ENCODE measurements at regions not wholly inside any gene's neighbourhood (a gene's known extent, or its start where the extent isn't known, plus 50 kb on each side); places are given as distances from the start of the nearest gene placed in this dataset.

DNA sequence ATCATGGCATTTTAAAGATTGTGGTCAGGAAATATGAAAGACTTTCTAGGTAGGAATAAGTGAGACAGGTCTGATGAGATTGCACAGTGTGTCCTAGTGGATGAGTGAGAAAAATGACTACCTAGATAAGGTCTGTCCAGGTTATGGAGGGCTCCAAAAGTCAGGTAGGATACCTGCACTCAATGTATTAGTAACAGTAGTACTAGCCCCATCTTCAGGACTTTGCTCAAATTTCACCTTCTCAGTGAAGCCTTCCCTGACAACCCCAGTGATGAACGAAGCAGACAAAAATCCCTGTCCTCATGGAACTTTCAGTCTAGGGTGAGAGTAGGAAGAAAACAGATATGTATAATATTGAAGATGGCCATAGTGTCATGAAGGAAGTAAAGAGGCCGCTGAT, 85.7 kb downstream of the ZIC3 start:
- Histone ChIP-seq H3K27ac (ENCODE audit: extremely low read length, insufficient read depth, low read length) (no peak overlapping the region), H3K9me3 (ENCODE audit: low read length) (no peaks in the 10 kb centered on the region), H3K9ac (ENCODE audit: insufficient read depth, low read depth, low read length) (no peak overlapping the region), H2AFZ (ENCODE audit: low read length) (no peak overlapping the region), H3K36me3 (replicated peaks in 1 of 2; ENCODE audit: control insufficient read depth in 1 of 2, insufficient read depth in 2 of 2, low read length in 2 of 2) (no peaks in the 10 kb centered on the region), H3K4me2 (ENCODE audit: low read depth, low read length) (no peak overlapping the region), H3K27me3 (ENCODE audit: control insufficient read depth in 1 of 2, insufficient read depth in 2 of 2, low read length in 2 of 2) (no peaks in the 10 kb centered on the region), H3K79me2 (ENCODE audit: insufficient read depth, low read length) (no peaks in the 10 kb centered on the region), H4K20me1 (ENCODE audit: insufficient read depth, low read length) (no peaks in the 10 kb centered on the region), H3K4me3 (replicated peaks in 1 of 3; ENCODE audit: insufficient read depth in 1 of 3, low read depth in 2 of 3, low read length in 3 of 3) (no peak overlapping the region), H3K4me1 (ENCODE audit: insufficient read depth, low read length) (no peaks in the 10 kb centered on the region)
- no TSS peak for BruUV-seq (replicated peaks)
- DNase-seq (ENCODE audit: low spot score) (no peak), ATAC-seq (no peak), FAIRE-seq (no peak)
- 11% methylated on average over 2 of the region's 2 CpGs for WGBS (ENCODE audit: low lambda C conversion rate)
- TF ChIP-seq ARHGAP35 (CRISPR knock-in tag; IDR thresholded peaks at IDR 0.05; ENCODE audit: borderline replicate concordance) (no peak), CBFB (CRISPR knock-in tag; IDR thresholded peaks at IDR 0.05) (no peak), KLF9 (CRISPR knock-in tag; IDR thresholded peaks at IDR 0.05; ENCODE audit: low read depth) (no peak)
- in situ Hi-C loops (cut with HindIII; ENCODE audit: extremely low pct_ligation_motif_present, low pct_unique_long_range_greater_than_20kb): no loop called here
- ChIA-PET POLR2A (no interaction called here), CTCF (ENCODE audit: low intra/inter-chr PET ratio, low total read pairs) (no interaction called here)
- intact Hi-C loops (cut with micrococcal nuclease; ENCODE audit: unreplicated experiment): no loop called here

DNA sequence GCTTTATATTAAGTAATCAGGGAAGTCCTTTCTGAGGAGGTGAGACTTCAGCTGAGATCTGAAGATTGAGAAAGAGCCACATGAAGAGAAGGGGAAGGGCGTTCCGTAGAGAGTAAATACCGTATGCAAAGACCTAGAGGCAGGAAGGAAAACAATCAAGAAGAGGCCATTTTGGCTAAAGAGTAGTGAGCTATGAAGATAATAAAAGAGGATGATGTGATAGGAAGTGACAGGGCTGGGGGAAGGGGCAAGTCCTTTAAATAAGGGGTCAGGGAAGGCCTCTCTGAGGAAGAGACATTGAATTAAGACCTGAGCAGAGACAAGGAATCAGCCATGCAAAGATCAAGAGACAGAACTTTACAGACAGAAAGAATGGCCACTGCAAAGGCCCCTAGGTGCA, 86.2 kb downstream of the ZIC3 start:
- in situ Hi-C loops (cut with HindIII; ENCODE audit: extremely low pct_ligation_motif_present, low pct_unique_long_range_greater_than_20kb) (no loop called here), intact Hi-C loops (cut with micrococcal nuclease; ENCODE audit: unreplicated experiment) (no loop called here)
- H3K4me2 ChIP-seq (ENCODE audit: low read depth, low read length): no peak overlapping the region
- H3K9me3 ChIP-seq (ENCODE audit: low read length): no peaks in the 10 kb centered on the region
- H4K20me1 ChIP-seq (ENCODE audit: insufficient read depth, low read length): no peaks in the 10 kb centered on the region
- H3K36me3 ChIP-seq (replicated peaks in 1 of 2; ENCODE audit: control insufficient read depth in 1 of 2, insufficient read depth in 2 of 2, low read length in 2 of 2): no peaks in the 10 kb centered on the region
- 5% methylated on average over 3 of the region's 3 CpGs for WGBS (ENCODE audit: low lambda C conversion rate)
- H2AFZ ChIP-seq (ENCODE audit: low read length): no peak overlapping the region
- BruUV-seq (replicated peaks): no TSS peak
- ChIA-PET POLR2A (no interaction called here), CTCF (ENCODE audit: low intra/inter-chr PET ratio, low total read pairs) (no interaction called here)
- no peaks in the 10 kb centered on the region for H3K27me3 ChIP-seq (ENCODE audit: control insufficient read depth in 1 of 2, insufficient read depth in 2 of 2, low read length in 2 of 2)
- ATAC-seq: no peak
- H3K9ac ChIP-seq (ENCODE audit: insufficient read depth, low read depth, low read length): no peak overlapping the region
- no peak overlapping the region for H3K4me3 ChIP-seq (replicated peaks in 1 of 3; ENCODE audit: insufficient read depth in 1 of 3, low read depth in 2 of 3, low read length in 3 of 3)
- no peak for FAIRE-seq
- no peak for DNase-seq (ENCODE audit: low spot score)
- H3K79me2 ChIP-seq (ENCODE audit: insufficient read depth, low read length): no peaks in the 10 kb centered on the region
- TF ChIP-seq ZFY (CRISPR knock-in tag; IDR thresholded peaks at IDR 0.05): no peak
- TF ChIP-seq E2F5 (CRISPR knock-in tag; conservative IDR thresholded peaks at IDR 0.05): no peak
- TF ChIP-seq RARG (CRISPR knock-in tag; IDR thresholded peaks at IDR 0.05; ENCODE audit: low read depth): no peak
- TF ChIP-seq ZNF20 (CRISPR knock-in tag; IDR thresholded peaks at IDR 0.05): no peak
- no peak for TF ChIP-seq ZNF770 (CRISPR knock-in tag; IDR thresholded peaks at IDR 0.05)
- TF ChIP-seq JUN (CRISPR knock-in tag; IDR thresholded peaks at IDR 0.05): no peak
- TF ChIP-seq SNRNP70 (IDR thresholded peaks at IDR 0.05; ENCODE audit: low read depth, low read length): no peak
- TF ChIP-seq HOXA7 (CRISPR knock-in tag; IDR thresholded peaks at IDR 0.05): no peak
- no peak for TF ChIP-seq CBFB (CRISPR knock-in tag; IDR thresholded peaks at IDR 0.05)
- H3K4me1 ChIP-seq (ENCODE audit: insufficient read depth, low read length): no peaks in the 10 kb centered on the region
- H3K27ac ChIP-seq (ENCODE audit: extremely low read length, insufficient read depth, low read length): no peak overlapping the region
